Fibroblast of lung (primary cell): ENCODE measurements at regions not wholly inside any gene's neighbourhood (a gene's known extent, or its start where the extent isn't known, plus 50 kb on each side); places are given as distances from the start of the nearest gene placed in this dataset.

ENCODE experiments used
- DNase-seq, 2 donors: peaks; one replicate each; pipeline versions ENCODE4 v3.0.0 to v3.0.0-alpha.2; 2010; ENCODE audit warnings: low read depth in 2 of 2
- H2AFZ ChIP-seq: 2 replicates; pipeline ENCODE4 v1.5.1; 2012; ENCODE audit warnings: low read length, control low read depth, inconsistent platforms
- H3K27ac ChIP-seq: 2 replicates; pipeline ENCODE4 v1.5.1; 2011; ENCODE audit warnings: low read length, control low read depth; ENCODE audit not compliant: insufficient read depth
- H3K27me3 ChIP-seq: 2 replicates; pipeline ENCODE4 v1.5.1; 2011; ENCODE audit warnings: mild to moderate bottlenecking, low read length; ENCODE audit not compliant: control insufficient read depth, insufficient read depth
- H3K36me3 ChIP-seq: 2 replicates; pipeline ENCODE4 v1.5.1; 2011; ENCODE audit warnings: low read length; ENCODE audit not compliant: control insufficient read depth, insufficient read depth
- H3K4me1 ChIP-seq: 2 replicates; pipeline ENCODE4 v1.5.1; 2011; ENCODE audit warnings: low read length; ENCODE audit not compliant: control insufficient read depth, insufficient read depth; ENCODE audit errors: extremely low read depth
- H3K4me2 ChIP-seq: 2 replicates; pipeline ENCODE4 v1.5.1; 2011; ENCODE audit warnings: low read length, control low read depth; ENCODE audit not compliant: insufficient read depth; ENCODE audit errors: extremely low read depth
- H3K4me3 ChIP-seq, 4 experiments: fragments of 200-600 bp in 1 of 4; sonication (generic) in 1 of 4; replicated peaks in 1 of 4; 2 replicates each; pipeline ENCODE4 v1.5.1; 2011 to 2016; ENCODE audit warnings: low read length in 4 of 4, low read depth in 3 of 4, mild to moderate bottlenecking in 3 of 4, control low read depth in 2 of 4, inconsistent platforms in 1 of 4, mixed read lengths in 1 of 4; ENCODE audit not compliant: insufficient read depth in 1 of 4; ENCODE audit errors: control extremely low read depth in 1 of 4
- H3K79me2 ChIP-seq: 2 replicates; pipeline ENCODE4 v1.5.1; 2012; ENCODE audit warnings: mild to moderate bottlenecking, low read length, inconsistent platforms; ENCODE audit not compliant: control insufficient read depth, insufficient read depth
- H3K9ac ChIP-seq: 2 replicates; pipeline ENCODE4 v1.5.1; 2011; ENCODE audit warnings: mild to moderate bottlenecking, low read length, control low read depth; ENCODE audit not compliant: insufficient read depth
- H3K9me3 ChIP-seq: 2 replicates; pipeline ENCODE4 v1.5.1; 2012; ENCODE audit warnings: low read depth, low read length; ENCODE audit not compliant: control insufficient read depth, insufficient read depth
- H4K20me1 ChIP-seq: 2 replicates; pipeline ENCODE4 v1.5.1; 2011; ENCODE audit warnings: low read length; ENCODE audit not compliant: control insufficient read depth, insufficient read depth; ENCODE audit errors: extremely low read depth
- EZH2 ChIP-seq: IDR thresholded peaks from 2 replicates; pipeline ENCODE4 v1.5.1; 2012; ENCODE audit warnings: low read length, control low read depth, mild to moderate bottlenecking; ENCODE audit errors: missing control alignments
- TF ChIP-seq, protein P1 (sequence below), 2 donors: IDR thresholded peaks in 1 of 2; conservative IDR thresholded peaks in 1 of 2; 1 replicate in 1 of 2; 2 replicates in 1 of 2; pipeline ENCODE4 v1.5.1; 2011 to 2012; ENCODE audit warnings: low read length in 2 of 2, control low read depth in 1 of 2, inconsistent platforms in 1 of 2, low read depth in 1 of 2, mild to moderate bottlenecking in 1 of 2

GRCh38 chr7:119348491-119348890, 924.5 kb upstream of the KCND2 start:
- TF ChIP-seq EZH2 = no peak
- TF ChIP-seq, protein P1, sequence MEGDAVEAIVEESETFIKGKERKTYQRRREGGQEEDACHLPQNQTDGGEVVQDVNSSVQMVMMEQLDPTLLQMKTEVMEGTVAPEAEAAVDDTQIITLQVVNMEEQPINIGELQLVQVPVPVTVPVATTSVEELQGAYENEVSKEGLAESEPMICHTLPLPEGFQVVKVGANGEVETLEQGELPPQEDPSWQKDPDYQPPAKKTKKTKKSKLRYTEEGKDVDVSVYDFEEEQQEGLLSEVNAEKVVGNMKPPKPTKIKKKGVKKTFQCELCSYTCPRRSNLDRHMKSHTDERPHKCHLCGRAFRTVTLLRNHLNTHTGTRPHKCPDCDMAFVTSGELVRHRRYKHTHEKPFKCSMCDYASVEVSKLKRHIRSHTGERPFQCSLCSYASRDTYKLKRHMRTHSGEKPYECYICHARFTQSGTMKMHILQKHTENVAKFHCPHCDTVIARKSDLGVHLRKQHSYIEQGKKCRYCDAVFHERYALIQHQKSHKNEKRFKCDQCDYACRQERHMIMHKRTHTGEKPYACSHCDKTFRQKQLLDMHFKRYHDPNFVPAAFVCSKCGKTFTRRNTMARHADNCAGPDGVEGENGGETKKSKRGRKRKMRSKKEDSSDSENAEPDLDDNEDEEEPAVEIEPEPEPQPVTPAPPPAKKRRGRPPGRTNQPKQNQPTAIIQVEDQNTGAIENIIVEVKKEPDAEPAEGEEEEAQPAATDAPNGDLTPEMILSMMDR (conservative IDR thresholded peaks at IDR 0.05 in 1 of 2, IDR thresholded peaks at IDR 0.05 in 1 of 2; ENCODE audit: low read depth in 1 of 2, low read length in 2 of 2) = no peak
- H3K4me2 ChIP-seq = no peak overlapping the region
- H3K9me3 ChIP-seq = no peaks in the 10 kb centered on the region
- no peaks in the 10 kb centered on the region for H3K36me3 ChIP-seq
- no peaks in the 10 kb centered on the region for H3K27me3 ChIP-seq
- no peaks in the 10 kb centered on the region for H3K4me1 ChIP-seq
- no peak overlapping the region for H3K27ac ChIP-seq
- H3K9ac ChIP-seq = no peak overlapping the region
- no peaks in the 10 kb centered on the region for H4K20me1 ChIP-seq
- no peak for DNase-seq
- no peak overlapping the region for H2AFZ ChIP-seq
- no peak overlapping the region for H3K4me3 ChIP-seq
- no peaks in the 10 kb centered on the region for H3K79me2 ChIP-seq

DNA sequence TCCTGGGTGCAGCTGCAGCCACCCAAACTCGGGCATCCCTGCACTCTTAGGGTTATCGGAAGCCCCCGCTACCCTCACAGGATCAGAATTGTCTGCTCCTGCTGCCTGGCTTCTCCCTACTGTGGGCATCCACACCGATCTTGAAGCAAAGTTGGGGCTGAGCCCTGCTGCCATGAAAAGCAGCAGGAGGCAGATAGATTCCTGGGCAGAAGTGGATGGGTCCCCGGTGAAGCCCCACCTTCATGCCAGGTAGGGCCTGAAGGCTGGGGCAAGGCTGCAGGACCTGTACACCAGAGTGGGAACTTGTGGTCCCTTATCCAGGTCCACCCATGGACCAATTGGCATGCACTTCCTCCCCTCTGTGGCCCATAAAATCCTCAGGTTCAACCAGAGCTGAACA, 922.6 kb upstream of the KCND2 start:
- no peak overlapping the region for H3K9ac ChIP-seq
- H3K9me3 ChIP-seq = no peaks in the 10 kb centered on the region
- no peaks in the 10 kb centered on the region for H3K27me3 ChIP-seq
- no peak overlapping the region for H3K27ac ChIP-seq
- H2AFZ ChIP-seq = no peak overlapping the region
- H3K4me1 ChIP-seq = no peaks in the 10 kb centered on the region
- H4K20me1 ChIP-seq = no peaks in the 10 kb centered on the region
- DNase-seq = no peak
- TF ChIP-seq EZH2 = no peak
- no peaks in the 10 kb centered on the region for H3K36me3 ChIP-seq
- no peak overlapping the region for H3K4me3 ChIP-seq
- no peaks in the 10 kb centered on the region for H3K79me2 ChIP-seq
- H3K4me2 ChIP-seq = no peak overlapping the region

GRCh38 chr7:119351320-119351719, 921.7 kb upstream of the KCND2 start:
- H4K20me1 ChIP-seq = no peaks in the 10 kb centered on the region
- TF ChIP-seq, protein P1 (conservative IDR thresholded peaks at IDR 0.05 in 1 of 2, IDR thresholded peaks at IDR 0.05 in 1 of 2; ENCODE audit: low read depth in 1 of 2, low read length in 2 of 2) = no peak
- TF ChIP-seq EZH2 = no peak

More at GRCh38 chr7:119351320-119351719, 921.7 kb upstream of the KCND2 start:
- Histone ChIP-seq H3K4me2 (no peak overlapping the region), H3K4me3 (no peak overlapping the region), H3K27me3 (no peaks in the 10 kb centered on the region), H3K9ac (no peak overlapping the region), H3K9me3 (no peaks in the 10 kb centered on the region), H3K36me3 (no peaks in the 10 kb centered on the region), H2AFZ (no peak overlapping the region), H3K4me1 (no peaks in the 10 kb centered on the region), H3K79me2 (no peaks in the 10 kb centered on the region), H3K27ac (no peak overlapping the region)
- no peak for DNase-seq
